NT2/D1 (cell line): ENCODE measurements at regions not wholly inside any gene's neighbourhood (a gene's known extent, or its start where the extent isn't known, plus 50 kb on each side); places are given as distances from the start of the nearest gene placed in this dataset.

Experiments used
- DNase-seq: peaks from one replicate; pipeline ENCODE4 v3.0.0-alpha.2; 2011; ENCODE audit warnings: low read depth, low spot score
- H3K27me3 ChIP-seq: 2 replicates; pipeline ENCODE4 v1.6.0; 2011; ENCODE audit warnings: mild to moderate bottlenecking; ENCODE audit not compliant: insufficient read length, insufficient read depth
- H3K36me3 ChIP-seq: 2 replicates; pipeline ENCODE4 v1.6.1; 2011; ENCODE audit warnings: mild to moderate bottlenecking, low read length, mixed read lengths; ENCODE audit not compliant: insufficient read depth, insufficient read length
- H3K4me1 ChIP-seq: 2 replicates; pipeline ENCODE4 v1.5.1; 2011; ENCODE audit not compliant: insufficient read depth, insufficient read length
- H3K4me3 ChIP-seq: 2 replicates; pipeline ENCODE4 v1.5.1; 2011; ENCODE audit warnings: low read depth; ENCODE audit not compliant: insufficient read length
- H3K9ac ChIP-seq: 2 replicates; pipeline ENCODE4 v1.6.0; 2011; ENCODE audit warnings: low read depth; ENCODE audit not compliant: insufficient read length
- H3K9me3 ChIP-seq: 2 replicates; pipeline ENCODE4 v1.5.1; 2011; ENCODE audit warnings: mild to moderate bottlenecking, low read length; ENCODE audit not compliant: insufficient read depth
- SUZ12 ChIP-seq: IDR thresholded peaks from 2 replicates; pipeline ENCODE4 v1.6.1; 2011; ENCODE audit not compliant: insufficient read length, insufficient read depth; ENCODE audit errors: extremely low read depth
- YY1 ChIP-seq: IDR thresholded peaks from 2 replicates; pipeline ENCODE4 v1.6.1; 2011; ENCODE audit not compliant: insufficient read length, insufficient read depth
- ZNF274 ChIP-seq: IDR thresholded peaks from 2 replicates; pipeline ENCODE4 v1.6.1; 2011; ENCODE audit warnings: mild to moderate bottlenecking, low read depth, low read length

- H3K4me3 ChIP-seq: no peak overlapping the region
- H3K36me3 ChIP-seq: no peaks in the 10 kb centered on the region
- no peaks in the 10 kb centered on the region for H3K9me3 ChIP-seq
- H3K27me3 ChIP-seq: no peaks in the 10 kb centered on the region
- no peak for DNase-seq
- no peak for TF ChIP-seq YY1
- no peak for TF ChIP-seq ZNF274
- TF ChIP-seq SUZ12: no peak
- no peaks in the 10 kb centered on the region for H3K4me1 ChIP-seq
- H3K9ac ChIP-seq: no peak overlapping the region
These were observed 237.5 kb downstream of the TTLL7 start for GRCh38 chr1:83761167-83762038.

- TF ChIP-seq SUZ12 (no peak), YY1 (no peak), ZNF274 (no peak)
- Histone ChIP-seq H3K9ac (no peak overlapping the region), H3K27me3 (no peaks in the 10 kb centered on the region), H3K9me3 (no peaks in the 10 kb centered on the region), H3K36me3 (no peaks in the 10 kb centered on the region), H3K4me1 (no peaks in the 10 kb centered on the region), H3K4me3 (no peak overlapping the region)
- no peak for DNase-seq
These were observed 238.5 kb downstream of the TTLL7 start for GRCh38 chr1:83760226-83761021.

GRCh38 chr1:83756984-83757717, 241.8 kb downstream of the TTLL7 start:
- H3K36me3 ChIP-seq: no peaks in the 10 kb centered on the region
- no peaks in the 10 kb centered on the region for H3K27me3 ChIP-seq
- H3K9me3 ChIP-seq: peaks cover 4% of the 10 kb centered on the region
- H3K4me3 ChIP-seq: no peak overlapping the region
- no peak for DNase-seq
- H3K9ac ChIP-seq: no peak overlapping the region
- no peaks in the 10 kb centered on the region for H3K4me1 ChIP-seq
- TF ChIP-seq SUZ12: no peak
- no peak for TF ChIP-seq YY1
- no peak for TF ChIP-seq ZNF274

- TF ChIP-seq SUZ12: no peak
- TF ChIP-seq YY1: no peak
- no peak for TF ChIP-seq ZNF274
- H3K27me3 ChIP-seq: no peaks in the 10 kb centered on the region
- H3K9ac ChIP-seq: no peak overlapping the region
- H3K36me3 ChIP-seq: no peaks in the 10 kb centered on the region
- peak; percentile 71 for DNase-seq
- no peak overlapping the region for H3K4me3 ChIP-seq
- H3K9me3 ChIP-seq: peaks cover 21% of the 10 kb centered on the region
- no peaks in the 10 kb centered on the region for H3K4me1 ChIP-seq
These were observed 247.3 kb downstream of the TTLL7 start for GRCh38 chr1:83751602-83752001.

GRCh38 chr1:83750201-83750600, 248.7 kb downstream of the TTLL7 start:
- Histone ChIP-seq H3K4me1 (no peaks in the 10 kb centered on the region), H3K9me3 (peaks cover 21% of the 10 kb centered on the region), H3K27me3 (no peaks in the 10 kb centered on the region), H3K4me3 (no peak overlapping the region), H3K36me3 (no peaks in the 10 kb centered on the region), H3K9ac (no peak overlapping the region)
- TF ChIP-seq ZNF274: no peak
- TF ChIP-seq SUZ12: no peak
- TF ChIP-seq YY1: no peak
- DNase-seq: no peak

GRCh38 chr1:83747853-83748482, 251.0 kb downstream of the TTLL7 start:
- DNase-seq: no peak
- no peaks in the 10 kb centered on the region for H3K27me3 ChIP-seq

More at GRCh38 chr1:83747853-83748482, 251.0 kb downstream of the TTLL7 start:
- Histone ChIP-seq H3K4me1 (no peaks in the 10 kb centered on the region), H3K9ac (no peak overlapping the region), H3K4me3 (no peak overlapping the region), H3K9me3 (peaks cover 21% of the 10 kb centered on the region), H3K36me3 (no peaks in the 10 kb centered on the region)
- TF ChIP-seq ZNF274 (no peak), YY1 (no peak), SUZ12 (no peak)
